Prostate gland (tissue), 2 donors: ENCODE measurements at regions not wholly inside any gene's neighbourhood (a gene's known extent, or its start where the extent isn't known, plus 50 kb on each side); places are given as distances from the start of the nearest gene placed in this dataset.

Experiments
- DNase-seq: peaks from one replicate; pipeline ENCODE4 v3.0.0-alpha.2; 2019; ENCODE audit warnings: low spot score
- H3K27ac ChIP-seq, 2 donors: fragments of 200-600 bp; sonication (generic); 2 replicates each; pipeline ENCODE4 v1.5.1; 2017 to 2019
- H3K27me3 ChIP-seq: fragments of 200-600 bp; sonication (generic); replicated peaks from 2 replicates; pipeline ENCODE4 v1.5.1; 2019; ENCODE audit not compliant: insufficient read depth
- H3K36me3 ChIP-seq, 2 donors: fragments of 200-600 bp; sonication (generic); 1 replicate in 1 of 2; 2 replicates in 1 of 2; pipeline versions ENCODE4 v1.5.1 to v1.8.1; 2017 to 2019
- H3K4me1 ChIP-seq: fragments of 200-600 bp; sonication (generic); replicated peaks from 2 replicates; pipeline ENCODE4 v1.5.1; 2019
- H3K4me3 ChIP-seq, 2 donors: fragments of 200-600 bp; sonication (generic); 2 replicates each; pipeline ENCODE4 v1.5.1; 2017 to 2019
- H3K9me3 ChIP-seq: fragments of 200-600 bp; sonication (generic); 2 replicates; pipeline ENCODE4 v1.5.1; 2017
- CTCF ChIP-seq, 4 experiments: fragments of 200-600 bp in 2 of 4; fragments of 450-650 bp in 2 of 4; sonication (generic) in 2 of 4; IDR thresholded peaks; 1 replicate in 3 of 4; 2 replicates in 1 of 4; pipeline ENCODE4 v1.5.1; 2016 to 2019; ENCODE audit warnings: antibody characterized with exemption in 4 of 4, mild to moderate bottlenecking in 2 of 4, moderate library complexity in 2 of 4
- POLR2A ChIP-seq: fragments of 450-650 bp; IDR thresholded peaks from one replicate; pipeline ENCODE4 v1.6.1; 2016; ENCODE audit warnings: antibody characterized with exemption, mild to moderate bottlenecking
- POLR2AphosphoS5 ChIP-seq: sonication (generic); formaldehyde crosslinking; IDR thresholded peaks from one replicate; pipeline ENCODE4 v1.6.1; 2017; ENCODE audit warnings: antibody characterized with exemption
- WGBS: methylation state at CpG from one replicate; pipeline ENCODE4 v1.1.5; 2018; 5-methylcytosine and 5-hydroxymethylcytosine counted together
- intact Hi-C: fragments of 100-400 bp; cut with DNase I; formaldehyde crosslinking; loops from one replicate; pipeline ENCODE4 v1.14.2; 2022

- no peaks in the 10 kb centered on the region for H3K9me3 ChIP-seq
- H3K4me1 ChIP-seq: no peaks in the 10 kb centered on the region
- H3K27ac ChIP-seq: no peak overlapping the region
- 85% methylated on average over 1 of the region's 1 CpG for WGBS
- TF ChIP-seq POLR2AphosphoS5: no peak
- TF ChIP-seq POLR2A: no peak
- no peak for TF ChIP-seq CTCF (IDR thresholded peaks at IDR 0.05)
- no peaks in the 10 kb centered on the region for H3K36me3 ChIP-seq
- no peak overlapping the region for H3K4me3 ChIP-seq
- no peaks in the 10 kb centered on the region for H3K27me3 ChIP-seq
- no peak for DNase-seq
- intact Hi-C loops: no loop called here
Observed at GRCh38 chr1:103435443-103435842, 90.1 kb upstream of the RNPC3 start.

GRCh38 chr1:103424650-103425049 lies 100.8 kb upstream of the RNPC3 start:
- H3K9me3 ChIP-seq: no peaks in the 10 kb centered on the region
- intact Hi-C loops: no loop called here
- TF ChIP-seq POLR2AphosphoS5 (no peak), POLR2A (no peak), CTCF (IDR thresholded peaks at IDR 0.05) (no peak)
- no peak overlapping the region for H3K27ac ChIP-seq
- no peaks in the 10 kb centered on the region for H3K4me1 ChIP-seq
- no peak for DNase-seq
- H3K4me3 ChIP-seq: no peak overlapping the region
- H3K27me3 ChIP-seq: no peaks in the 10 kb centered on the region
- WGBS: 94% methylated on average over 2 of the region's 2 CpGs
- H3K36me3 ChIP-seq: no peaks in the 10 kb centered on the region

GRCh38 chr1:103416681-103417286 lies 108.7 kb upstream of the RNPC3 start:
- Histone ChIP-seq H3K9me3 (no peaks in the 10 kb centered on the region), H3K36me3 (no peaks in the 10 kb centered on the region), H3K4me3 (no peak overlapping the region), H3K27ac (no peak overlapping the region), H3K27me3 (no peaks in the 10 kb centered on the region), H3K4me1 (no peaks in the 10 kb centered on the region)
- DNase-seq: no peak
- intact Hi-C loops: no loop called here
- WGBS: 65% methylated on average over 1 of the region's 1 CpG
- no peak for TF ChIP-seq CTCF (IDR thresholded peaks at IDR 0.05)
- no peak for TF ChIP-seq POLR2AphosphoS5
- TF ChIP-seq POLR2A: no peak

GRCh38 chr1:103387898-103388297 lies 137.6 kb upstream of the RNPC3 start:
- TF ChIP-seq POLR2AphosphoS5 (no peak), CTCF (IDR thresholded peaks at IDR 0.05) (no peak), POLR2A (no peak)
- no peaks in the 10 kb centered on the region for H3K27me3 ChIP-seq
- H3K9me3 ChIP-seq: no peaks in the 10 kb centered on the region
- no peak overlapping the region for H3K27ac ChIP-seq
- H3K36me3 ChIP-seq: no peaks in the 10 kb centered on the region
- 23% methylated on average over 1 of the region's 1 CpG for WGBS
- intact Hi-C loops: no loop called here
- no peak overlapping the region for H3K4me3 ChIP-seq
- no peaks in the 10 kb centered on the region for H3K4me1 ChIP-seq
- no peak for DNase-seq

GRCh38 chr1:103373991-103374390 lies 151.5 kb upstream of the RNPC3 start:
- H3K36me3 ChIP-seq: no peaks in the 10 kb centered on the region
- intact Hi-C loops: no loop called here
- TF ChIP-seq POLR2A (no peak), CTCF (IDR thresholded peaks at IDR 0.05) (no peak), POLR2AphosphoS5 (no peak)
- H3K27ac ChIP-seq: no peak overlapping the region
- H3K4me3 ChIP-seq: no peak overlapping the region
- H3K27me3 ChIP-seq: no peaks in the 10 kb centered on the region
- no peak for DNase-seq
- WGBS: 89% methylated on average over 3 of the region's 3 CpGs
- H3K9me3 ChIP-seq: no peaks in the 10 kb centered on the region
- no peaks in the 10 kb centered on the region for H3K4me1 ChIP-seq
